ENCODE measurements at regions not wholly inside any gene's neighbourhood (a gene's known extent, or its start where the extent isn't known, plus 50 kb on each side); places are given as distances from the start of the nearest gene placed in this dataset.

DNA sequence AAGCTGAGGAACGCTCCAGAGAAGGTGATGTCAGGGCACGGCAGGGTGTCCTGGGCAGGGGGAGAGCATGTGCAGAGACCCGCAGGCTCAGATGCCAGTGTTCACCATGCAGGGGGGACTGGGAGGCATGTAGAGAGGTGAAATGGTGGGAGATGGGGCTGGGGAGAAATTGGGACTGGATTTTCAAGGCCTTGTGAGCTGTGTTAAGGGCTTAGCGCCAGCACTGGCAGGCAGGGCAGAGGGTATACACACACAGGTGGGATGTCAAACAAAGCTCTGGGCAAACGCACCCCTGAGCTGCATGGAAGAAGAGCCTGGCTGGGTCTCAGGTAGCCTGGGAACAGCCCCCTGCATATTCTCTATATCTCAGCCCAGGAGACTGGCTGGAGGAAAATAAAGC is 282.7 kb downstream of the SHQ1 start:
- no peak for DNase-seq (ENCODE audit: low spot score)

- DNase-seq (ENCODE audit: low spot score) = no peak
These were observed 284.4 kb downstream of the SHQ1 start for GRCh38 chr3:72563690-72564370.

- no peak for DNase-seq (ENCODE audit: low spot score)
These were observed 287.2 kb downstream of the SHQ1 start for GRCh38 chr3:72560846-72561675.

DNA sequence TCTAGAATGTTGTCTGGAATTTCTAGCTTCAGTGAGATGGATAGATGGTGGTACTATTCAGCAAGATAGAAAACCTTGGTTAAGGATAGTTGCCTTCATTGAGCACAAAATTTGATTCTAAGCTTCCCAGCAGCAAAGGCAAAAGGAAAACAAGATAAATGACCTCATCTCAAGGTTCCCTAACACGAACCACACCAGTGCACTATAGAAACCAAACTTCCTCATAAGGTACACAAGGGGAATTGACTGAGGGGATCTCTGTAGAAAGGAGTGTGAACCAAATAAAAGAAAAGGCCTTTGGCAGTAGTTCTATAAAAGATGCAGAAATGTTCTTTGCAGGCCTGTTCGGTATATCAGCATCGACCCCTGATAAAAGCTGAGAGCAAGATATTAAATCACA is 288.9 kb downstream of the SHQ1 start:
- no peak for DNase-seq (ENCODE audit: low spot score)

GRCh38 chr3:72558001-72558400 is 290.2 kb downstream of the SHQ1 start:
- DNase-seq (ENCODE audit: low spot score) = no peak

DNA sequence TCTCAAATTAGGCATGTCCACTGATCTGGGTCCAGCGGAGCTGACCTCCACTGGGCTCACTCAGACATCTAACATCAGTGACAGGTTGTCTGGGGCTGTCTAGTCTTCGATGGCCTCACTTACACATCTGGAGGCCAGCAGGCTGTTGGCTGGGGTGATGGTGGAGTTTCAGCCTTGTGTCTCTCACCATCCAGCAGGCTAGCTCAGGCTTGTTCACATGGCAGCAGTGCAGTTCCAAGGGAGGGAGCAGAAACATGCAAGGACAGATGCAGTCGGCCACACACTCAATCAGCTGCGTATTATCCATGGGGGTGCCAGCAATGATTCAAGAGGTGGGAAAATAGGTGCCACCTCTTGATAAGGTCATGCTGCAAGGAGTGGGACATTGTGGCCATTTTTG is 292.5 kb downstream of the SHQ1 start:
- DNase-seq (ENCODE audit: low spot score) = no peak

DNA sequence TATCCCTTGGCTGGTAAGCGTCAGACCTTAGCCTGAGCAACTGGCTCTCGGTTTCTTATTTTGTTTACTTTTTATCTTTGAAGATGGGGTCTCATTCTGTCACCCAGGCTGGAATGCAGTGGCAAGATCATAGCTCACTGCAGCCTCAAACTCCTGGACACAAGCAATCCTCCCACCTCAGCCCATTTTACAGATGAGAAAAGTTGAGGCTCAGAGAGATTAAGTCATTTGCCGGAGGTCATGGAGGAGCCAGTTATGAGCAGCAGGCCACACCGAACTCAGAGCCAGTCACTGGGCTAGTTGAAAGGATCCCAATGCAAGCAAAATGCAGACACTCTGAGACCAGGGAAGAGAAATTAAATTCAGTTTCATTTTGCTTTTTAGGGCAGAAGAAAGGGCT is 293.6 kb downstream of the SHQ1 start:
- DNase-seq (ENCODE audit: low spot score) = no peak

DNA sequence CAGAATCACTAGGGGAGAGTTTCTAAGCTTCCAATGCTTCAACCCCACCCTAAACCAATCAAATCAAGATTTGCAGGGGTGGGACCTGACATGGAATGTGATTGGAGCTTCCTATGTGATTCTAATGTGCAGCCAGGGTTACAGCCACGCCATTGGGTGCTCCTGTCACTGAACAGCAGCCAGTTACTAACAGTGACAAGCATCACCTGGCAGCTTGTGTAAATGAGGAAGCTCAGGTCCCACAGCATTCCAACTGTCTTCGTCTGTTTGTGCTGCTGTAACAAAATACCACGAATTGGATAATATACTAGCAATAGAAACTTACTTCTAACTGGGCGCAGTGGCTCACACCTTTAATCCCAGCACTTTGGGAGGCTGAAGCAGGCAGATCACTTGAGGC is 294.9 kb downstream of the SHQ1 start:
- DNase-seq (ENCODE audit: low spot score) = no peak

DNA sequence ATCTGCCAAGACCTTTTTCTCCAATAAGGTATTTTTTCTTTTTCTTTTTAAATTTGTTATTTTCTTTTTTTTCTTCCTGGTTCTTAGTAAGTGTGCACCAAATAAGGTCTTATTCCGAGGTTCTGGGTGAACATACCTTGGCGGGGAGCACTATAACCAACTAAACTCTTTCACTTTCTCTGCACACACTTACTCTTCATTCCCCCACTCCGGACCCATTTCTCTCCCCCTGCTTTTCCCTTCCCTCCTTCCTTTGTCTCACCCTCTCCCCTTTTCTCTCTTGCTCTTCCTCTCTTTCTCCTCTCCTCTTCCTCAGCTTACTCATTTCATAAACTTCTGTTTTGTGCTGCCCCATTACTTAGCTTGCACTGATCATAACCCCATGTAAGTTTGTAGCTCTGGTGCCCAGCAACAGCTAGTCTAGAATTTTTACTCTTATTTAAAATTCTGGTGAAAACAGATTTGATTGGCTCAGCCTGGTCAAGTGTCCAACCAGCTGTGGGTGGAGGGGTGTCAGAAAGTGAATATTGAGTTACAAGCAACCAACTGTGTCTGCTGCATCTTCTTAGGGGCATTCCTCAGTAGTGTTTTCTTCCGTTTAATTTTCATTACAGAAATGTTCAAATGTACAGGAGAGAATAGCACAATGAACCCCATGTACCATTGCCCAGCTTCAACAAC is 297.5 kb downstream of the SHQ1 start:
- no peak for DNase-seq (ENCODE audit: low spot score)

- DNase-seq (ENCODE audit: low spot score) = no peak
These were observed 298.3 kb downstream of the SHQ1 start for GRCh38 chr3:72549761-72550581.

DNA sequence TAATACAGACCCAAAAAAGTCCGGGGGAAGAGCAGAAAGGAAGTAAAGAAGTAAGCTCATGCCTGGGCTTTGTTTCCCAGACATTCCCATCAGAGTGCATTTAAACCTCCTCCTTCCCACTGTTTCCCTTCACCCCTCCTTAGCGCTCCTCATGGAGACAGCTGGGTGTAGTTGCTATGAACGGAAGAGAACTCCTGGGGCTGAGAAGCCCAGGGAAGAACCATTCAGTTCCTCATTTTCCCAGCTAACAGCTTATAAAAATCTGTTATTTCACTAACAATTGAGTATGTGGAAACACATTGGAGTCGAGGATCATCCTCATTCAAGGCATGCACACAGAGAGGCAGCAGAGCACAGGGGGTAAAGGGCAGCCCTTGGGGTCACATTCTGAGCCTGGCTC is 299.3 kb downstream of the SHQ1 start:
- DNase-seq (ENCODE audit: low spot score) = no peak

DNA sequence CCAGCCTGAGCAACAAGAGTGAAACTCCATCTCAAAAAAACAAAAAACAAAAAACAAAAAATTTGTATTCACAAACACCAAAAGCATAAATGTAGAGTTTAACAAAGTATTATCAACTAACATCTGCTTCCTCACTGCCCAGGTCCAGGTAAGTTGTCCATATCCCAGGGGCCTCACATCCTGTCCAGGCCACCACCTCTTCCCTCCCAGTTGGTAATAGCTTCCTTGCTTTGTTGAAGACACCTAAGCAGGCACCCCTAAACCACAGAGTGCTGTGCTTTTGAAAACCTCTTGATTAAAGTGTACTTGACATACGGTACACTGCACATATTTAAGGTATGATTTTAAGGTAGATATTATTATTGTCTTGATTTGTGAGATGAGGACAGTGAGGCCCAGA is 299.8 kb downstream of the SHQ1 start:
- DNase-seq (ENCODE audit: low spot score) = no peak

DNA sequence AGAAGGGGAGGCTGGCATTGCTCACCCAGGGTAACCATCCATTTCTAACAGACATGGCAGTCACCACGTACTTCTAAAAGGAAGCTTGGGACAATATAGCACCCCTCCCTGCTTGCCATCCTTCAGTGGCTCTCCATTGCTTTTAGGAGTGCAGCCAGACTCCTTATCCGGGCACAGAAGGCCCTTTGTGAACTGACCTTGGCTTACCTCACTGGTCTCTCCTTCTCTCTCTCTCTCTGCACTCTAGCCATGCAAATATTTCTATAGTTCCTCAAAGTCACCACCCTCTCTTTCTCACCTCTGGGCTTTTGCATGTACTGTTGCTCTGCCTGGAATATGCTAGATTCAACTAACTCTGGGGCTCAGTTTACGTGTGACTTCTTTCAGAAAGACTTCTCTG is 301.1 kb downstream of the SHQ1 start:
- DNase-seq (ENCODE audit: low spot score) = no peak

- no peak for DNase-seq (ENCODE audit: low spot score)
These were observed 304.0 kb downstream of the SHQ1 start for GRCh38 chr3:72544239-72544638.

- DNase-seq (ENCODE audit: low spot score) = no peak
These were observed 305.0 kb downstream of the SHQ1 start for GRCh38 chr3:72543246-72543645.

DNA sequence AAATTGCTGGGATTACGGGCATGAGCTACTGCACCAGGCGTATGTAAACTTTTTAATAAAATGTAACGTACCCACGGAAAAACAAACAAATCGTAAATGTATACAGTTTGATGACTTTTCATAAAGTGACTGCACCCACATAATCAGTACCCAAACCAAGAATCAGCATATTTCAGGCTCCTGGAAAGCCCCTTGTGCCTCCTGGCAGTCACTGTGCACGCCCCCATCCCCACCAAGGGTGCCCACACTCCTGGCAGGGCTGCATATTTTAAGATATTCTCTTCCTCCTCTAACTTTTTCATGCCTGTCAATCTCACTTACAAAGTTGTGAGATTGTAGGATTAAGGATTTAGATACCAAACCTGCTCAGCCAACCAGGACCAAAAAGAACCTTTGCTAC is 305.5 kb downstream of the SHQ1 start:
- no peak for DNase-seq (ENCODE audit: low spot score)

DNA sequence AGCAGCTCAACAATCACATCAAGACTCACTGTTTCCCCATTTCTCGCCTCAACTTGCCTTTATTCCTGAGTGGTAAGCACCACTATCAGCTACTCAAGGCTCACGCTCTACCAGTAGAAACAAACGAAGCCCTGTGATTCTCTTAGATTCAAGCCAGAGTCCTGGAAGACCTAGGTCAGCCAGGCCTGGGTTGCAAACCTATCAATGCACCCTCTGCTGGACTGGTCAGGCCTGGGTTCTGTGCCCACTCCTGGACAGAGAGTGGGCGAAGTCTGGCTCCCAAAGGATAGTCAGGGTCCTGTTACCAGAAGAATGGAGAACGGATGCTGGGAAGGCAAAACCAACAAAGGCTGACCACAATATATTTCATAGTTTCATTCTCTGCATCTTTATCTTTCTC is 308.4 kb downstream of the SHQ1 start:
- no peak for DNase-seq (ENCODE audit: low spot score)

- DNase-seq (ENCODE audit: low spot score) = no peak
These were observed 310.0 kb downstream of the SHQ1 start for GRCh38 chr3:72538070-72538745.

GRCh38 chr3:72537448-72537847 is 310.8 kb downstream of the SHQ1 start:
- no peak for DNase-seq (ENCODE audit: low spot score)

GRCh38 chr3:72536878-72537267 is 311.4 kb downstream of the SHQ1 start:
- no peak for DNase-seq (ENCODE audit: low spot score)

GRCh38 chr3:72536206-72536877 is 311.9 kb downstream of the SHQ1 start:
- no peak for DNase-seq (ENCODE audit: low spot score)

Measured in D341Med (cell line).